Islet precursor cell (in vitro differentiated cells): ENCODE measurements at regions not wholly inside any gene's neighbourhood (a gene's known extent, or its start where the extent isn't known, plus 50 kb on each side); places are given as distances from the start of the nearest gene placed in this dataset.
"Not testable (repeated sequence)": the region's sequence is repeated elsewhere in the genome, so short reads cannot be mapped to it uniquely, and the experiment has no call there.

Source experiments
- DNase-seq: peaks from one replicate; pipeline ENCODE4 v3.0.0-alpha.2; 2018

DNA sequence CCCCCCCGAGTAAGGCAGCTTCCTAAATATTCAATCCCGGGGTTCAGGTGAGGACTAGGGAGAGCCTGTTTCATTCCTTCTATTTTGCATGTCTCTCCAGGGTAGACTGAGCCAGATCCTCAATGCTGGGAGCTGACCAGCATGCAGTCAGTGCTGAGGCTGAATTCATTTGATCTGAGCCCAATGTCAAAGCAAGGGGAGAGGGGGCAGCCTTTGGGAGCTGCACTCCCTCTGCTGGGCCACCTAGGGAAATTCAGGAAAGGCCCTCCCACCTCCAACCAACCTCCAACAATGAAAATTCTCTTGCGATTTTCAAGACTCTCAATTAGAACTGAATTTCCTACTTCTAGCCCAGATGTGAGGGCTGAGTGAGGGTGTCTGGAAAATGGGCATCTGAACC, 371.2 kb downstream of the NPHP4 start:
- peak; percentile 80 for DNase-seq

DNA sequence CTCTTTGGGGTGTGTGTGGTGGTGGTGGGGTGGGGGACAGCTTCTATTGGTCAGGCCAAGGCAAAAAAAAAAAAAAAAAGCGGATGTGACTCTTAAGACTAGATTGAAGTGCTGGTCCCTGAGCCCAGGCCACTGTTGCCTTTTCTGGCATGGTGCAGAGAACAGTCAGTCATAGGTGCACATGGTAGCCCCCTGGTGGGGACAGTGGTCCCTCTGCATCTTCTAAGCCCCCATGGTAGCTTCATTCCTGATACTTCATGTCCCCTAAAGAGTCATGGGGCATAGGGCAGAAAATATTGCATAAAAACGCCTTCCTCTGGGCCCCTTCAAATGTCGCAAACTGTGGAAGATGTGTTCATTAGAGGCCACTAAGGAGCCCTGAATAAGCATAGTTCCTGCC, 371.8 kb downstream of the NPHP4 start:
- no peak for DNase-seq

DNA sequence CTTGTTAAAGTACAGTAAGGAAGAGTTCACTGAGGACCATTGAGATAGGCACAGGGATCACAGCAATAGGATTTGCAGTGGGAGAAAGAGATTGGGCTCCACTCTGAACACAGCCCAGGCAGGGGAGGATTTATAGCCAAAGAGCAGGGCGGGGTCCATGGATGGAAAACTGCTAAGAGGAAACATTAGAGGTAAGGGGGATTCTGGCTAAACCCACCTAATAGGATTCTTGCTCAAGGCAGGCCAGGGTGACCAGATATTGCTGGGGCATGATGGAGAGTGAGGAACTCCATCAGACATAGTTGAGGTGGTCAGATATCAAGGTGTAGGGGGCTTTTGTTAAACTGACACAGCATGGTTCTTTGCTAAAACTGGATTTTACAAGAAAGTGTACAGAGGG, 372.8 kb downstream of the NPHP4 start:
- no peak for DNase-seq

DNA sequence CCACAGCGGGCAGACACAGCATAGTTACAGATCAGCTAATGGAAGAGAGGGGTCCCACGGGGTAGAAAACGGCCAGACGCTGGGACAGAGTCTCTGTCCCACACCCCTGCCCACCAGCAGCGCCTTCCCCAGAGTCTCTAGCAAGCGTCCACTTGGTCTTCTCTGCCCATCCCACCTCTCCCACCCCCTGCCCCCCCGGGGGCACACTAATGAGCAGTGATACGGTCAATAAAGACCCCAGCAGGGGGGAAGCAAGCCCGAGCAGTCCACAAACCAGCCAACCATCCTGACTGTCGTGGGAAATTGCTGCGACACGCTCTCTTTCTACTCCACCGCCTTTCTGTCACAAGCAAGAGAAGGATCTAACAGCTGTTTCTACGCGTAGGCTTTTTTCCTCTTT, 374.7 kb downstream of the NPHP4 start:
- DNase-seq: no peak

DNA sequence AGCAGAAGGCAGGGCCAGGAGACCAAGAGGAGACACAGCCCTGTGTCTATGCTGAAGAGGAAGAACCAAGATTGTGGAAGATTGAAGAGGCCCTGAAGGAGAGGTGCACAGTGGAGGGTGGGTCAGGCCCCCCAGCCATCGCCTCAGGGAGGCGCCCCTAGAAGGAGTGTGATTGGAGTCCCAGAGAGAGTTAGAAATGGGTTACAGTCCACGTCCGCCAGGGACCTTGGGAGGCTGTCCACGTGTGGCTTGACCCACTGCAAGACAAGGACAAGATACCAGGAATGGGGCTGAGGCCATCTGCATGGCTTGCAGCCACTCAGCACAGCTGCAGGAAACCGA, 375.1 kb downstream of the NPHP4 start:
- no peak for DNase-seq

DNA sequence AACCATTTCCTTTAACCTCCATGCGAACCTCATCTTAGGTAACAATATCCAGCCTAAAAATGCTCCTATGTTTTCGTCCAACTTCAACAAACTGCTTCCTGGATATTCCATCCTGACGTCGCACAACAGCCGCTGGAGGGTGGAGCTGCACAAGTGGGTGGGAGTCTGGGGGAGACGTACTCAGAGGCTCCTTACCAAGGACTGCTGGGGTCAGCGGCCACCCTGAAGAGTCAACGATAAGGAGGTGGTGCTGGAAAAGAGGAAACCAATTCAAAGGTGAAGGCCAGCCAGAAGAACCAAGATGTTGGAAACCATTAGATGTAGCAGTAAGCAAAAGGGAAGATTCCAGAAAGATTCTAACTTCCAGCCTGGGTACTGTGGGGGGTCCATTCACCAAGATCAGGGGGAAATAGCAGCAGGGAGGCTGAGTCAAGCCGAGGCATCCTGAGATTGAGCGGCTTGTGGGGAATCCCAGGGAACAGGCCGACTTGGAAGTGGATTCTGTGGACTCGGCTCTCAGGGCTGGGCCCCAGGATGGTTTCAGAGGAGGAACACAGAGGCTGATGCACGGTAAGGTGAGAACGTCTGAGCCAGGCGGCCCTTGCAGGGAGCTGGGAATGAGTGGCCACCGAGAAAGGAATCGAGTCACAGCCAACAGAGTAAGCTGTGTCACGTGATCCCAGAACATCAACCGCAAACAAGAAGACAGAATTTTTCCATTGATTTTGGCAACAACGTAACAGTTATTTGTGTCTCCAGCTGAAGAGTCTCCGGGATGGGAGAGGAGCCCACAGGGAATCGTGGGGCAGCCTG, 375.7 kb downstream of the NPHP4 start:
- no peak for DNase-seq

DNA sequence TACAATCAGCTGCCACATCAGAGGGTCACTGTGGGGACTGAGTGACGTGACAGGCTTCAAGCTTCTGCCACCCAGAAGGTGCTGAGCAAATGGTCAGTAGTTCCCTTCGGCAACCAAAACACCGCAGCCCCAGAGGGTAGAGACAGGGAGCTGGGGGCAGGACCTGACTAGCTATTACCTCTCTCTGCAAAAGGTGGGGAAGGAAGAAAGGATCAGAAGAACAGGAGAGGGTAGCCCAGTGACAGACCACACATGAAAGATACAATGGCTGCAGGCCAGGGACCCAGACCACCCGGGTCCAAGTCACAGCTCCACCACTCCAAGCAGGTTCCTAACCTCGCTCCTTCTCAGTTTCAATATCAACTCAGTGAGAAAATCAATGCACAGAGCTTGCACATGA, 377.1 kb downstream of the NPHP4 start:
- no peak for DNase-seq

DNA sequence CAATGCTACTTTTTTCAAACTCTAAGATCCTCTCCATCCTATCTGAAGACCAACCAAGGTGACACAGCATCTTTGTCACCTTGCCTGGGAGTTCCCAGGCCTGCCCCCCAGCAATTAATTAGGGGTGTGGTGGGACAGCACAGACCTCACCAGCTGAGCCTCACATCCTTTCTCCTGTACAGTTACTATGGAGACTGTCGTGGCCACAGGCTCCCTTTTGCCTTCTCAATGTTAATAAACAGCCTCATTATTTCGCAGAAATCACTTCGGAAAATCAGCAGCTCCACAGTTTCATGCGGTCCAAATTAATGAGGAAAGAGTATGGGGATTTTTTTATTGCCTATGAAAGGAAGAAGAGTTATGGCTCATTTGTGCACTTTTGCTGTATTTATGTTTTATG, 378.3 kb downstream of the NPHP4 start:
- DNase-seq: no peak

DNA sequence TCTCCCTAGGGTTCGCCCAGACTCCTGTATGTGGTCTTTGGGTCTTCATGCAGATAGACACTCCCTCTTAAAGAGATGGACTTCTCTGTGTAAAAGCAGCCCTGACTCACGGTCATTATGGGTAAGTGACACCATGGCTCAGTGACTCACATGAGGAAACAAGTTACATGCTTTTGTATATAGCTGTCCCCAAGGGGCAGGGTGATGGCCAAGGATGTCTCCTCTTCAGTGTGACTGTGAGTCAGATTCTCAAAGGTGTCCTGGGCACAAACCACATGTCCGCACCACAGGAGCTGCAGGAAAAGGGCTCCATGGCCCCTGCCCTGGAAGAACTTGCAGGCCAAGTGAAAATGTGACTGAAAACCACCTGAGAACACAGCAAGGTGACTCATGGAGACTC, 380.4 kb downstream of the NPHP4 start:
- DNase-seq: peak; percentile 61

DNA sequence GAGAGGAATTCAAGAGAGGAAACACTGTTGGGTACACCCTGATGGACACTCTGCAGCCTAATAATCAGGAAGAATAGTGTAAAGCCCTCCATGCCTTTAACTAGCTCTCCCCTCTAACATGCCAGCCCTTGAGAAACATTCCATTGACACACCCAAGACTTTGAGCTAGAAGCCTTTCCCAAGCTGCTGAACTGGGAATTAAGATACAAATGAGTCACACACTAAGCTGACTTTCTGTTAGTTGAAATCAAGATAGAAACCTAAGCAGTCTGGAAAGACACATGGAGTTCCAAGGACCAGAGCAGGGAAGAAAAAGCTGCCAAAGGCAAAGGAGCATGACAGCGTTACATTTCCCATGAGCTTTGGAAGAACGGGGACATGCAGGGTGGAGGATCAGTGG, 380.8 kb downstream of the NPHP4 start:
- DNase-seq: no peak

DNA sequence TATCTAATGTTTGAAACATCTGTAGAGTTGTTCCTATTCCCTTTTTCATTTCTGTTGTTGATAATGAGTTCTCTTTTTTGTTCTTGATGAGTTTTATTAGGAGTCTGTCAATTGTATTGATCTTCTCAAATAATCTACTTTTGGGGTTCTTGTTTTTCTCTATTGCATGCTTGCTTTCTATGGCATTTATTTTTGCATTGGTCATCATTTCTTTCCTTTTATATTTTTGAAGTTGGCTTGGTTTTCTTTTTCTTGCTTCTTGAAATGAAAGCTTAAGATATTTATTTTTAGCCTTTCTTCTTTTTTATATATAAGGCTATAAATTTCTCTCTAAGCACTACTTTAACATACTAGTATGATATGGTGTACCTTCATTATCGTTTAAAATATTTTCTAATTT, 381.8 kb downstream of the NPHP4 start:
- no peak for DNase-seq

DNA sequence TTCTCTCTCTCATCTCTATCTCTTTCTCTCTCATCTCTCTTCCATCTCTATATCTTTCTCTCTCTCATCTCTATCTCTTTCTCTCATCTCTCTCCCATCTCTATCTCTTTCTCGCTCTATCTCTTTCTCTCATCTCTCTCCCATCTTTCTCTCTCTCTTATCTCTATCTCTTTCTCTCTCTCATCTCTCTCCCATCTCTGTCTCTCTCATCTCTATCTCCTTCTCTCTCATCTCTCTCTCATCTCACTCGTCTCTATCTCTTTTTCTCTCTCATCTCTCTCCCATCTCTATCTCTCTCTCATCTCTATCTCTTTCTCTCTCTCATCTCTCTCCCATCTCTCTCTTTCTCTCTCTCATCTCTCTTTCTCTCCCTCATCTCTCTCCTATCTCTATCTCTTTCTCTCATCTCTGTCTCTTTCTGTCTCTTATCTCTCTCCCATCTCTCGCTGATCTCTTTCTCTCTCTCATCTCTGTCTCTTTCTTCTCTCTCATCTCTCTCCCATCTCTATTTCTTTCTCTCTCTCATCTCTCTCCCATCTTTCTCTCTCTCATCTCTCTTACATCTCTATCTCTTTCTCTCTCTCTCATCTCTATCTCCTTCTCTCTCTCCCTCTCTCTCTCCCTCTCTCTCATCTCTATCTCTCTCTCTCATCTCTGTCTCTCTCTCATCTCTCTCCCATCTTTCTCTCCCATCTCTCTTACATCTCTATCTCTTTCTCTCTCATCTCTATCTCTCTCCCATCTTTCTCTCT, 388.7 kb downstream of the NPHP4 start:
- no peak for DNase-seq

DNA sequence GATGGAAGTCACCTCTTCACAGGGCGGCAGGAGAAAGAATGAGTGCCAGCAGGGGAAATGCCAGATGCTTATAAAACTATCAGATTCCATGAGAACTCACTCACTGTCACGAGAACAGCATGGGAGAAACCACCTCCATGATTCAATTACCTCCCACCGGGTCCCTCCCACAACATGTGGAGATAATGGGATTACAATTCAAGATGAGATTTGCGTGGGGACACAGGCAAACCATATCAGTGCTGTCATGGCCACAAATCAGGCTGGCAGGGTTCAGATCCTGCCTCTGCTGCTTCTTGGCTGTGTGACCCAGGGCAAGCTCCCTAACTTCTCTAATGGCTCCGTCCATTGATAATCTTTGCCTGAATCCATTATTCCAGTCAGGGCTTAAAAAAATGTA, 389.5 kb downstream of the NPHP4 start:
- DNase-seq: not testable (repeated sequence)

DNA sequence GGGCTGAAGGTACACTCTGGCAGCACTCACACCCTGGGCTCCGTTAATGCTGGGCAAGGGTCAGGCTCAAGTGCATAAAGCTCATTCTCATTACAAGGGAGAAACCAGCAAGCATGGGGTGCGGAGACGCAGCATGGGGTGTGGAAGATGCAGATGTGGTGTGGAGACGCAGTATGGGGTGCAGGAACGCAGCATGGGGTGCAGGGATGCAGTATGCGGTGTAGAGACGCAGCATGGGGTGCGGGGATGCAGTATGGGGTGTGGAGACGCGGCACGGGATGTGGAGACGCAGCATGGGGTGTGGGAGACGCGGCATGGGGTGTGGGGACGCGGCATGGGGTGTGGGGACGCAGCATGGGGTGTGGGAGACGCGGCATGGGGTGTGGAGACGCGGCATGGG, 390.7 kb downstream of the NPHP4 start:
- DNase-seq: no peak

DNA sequence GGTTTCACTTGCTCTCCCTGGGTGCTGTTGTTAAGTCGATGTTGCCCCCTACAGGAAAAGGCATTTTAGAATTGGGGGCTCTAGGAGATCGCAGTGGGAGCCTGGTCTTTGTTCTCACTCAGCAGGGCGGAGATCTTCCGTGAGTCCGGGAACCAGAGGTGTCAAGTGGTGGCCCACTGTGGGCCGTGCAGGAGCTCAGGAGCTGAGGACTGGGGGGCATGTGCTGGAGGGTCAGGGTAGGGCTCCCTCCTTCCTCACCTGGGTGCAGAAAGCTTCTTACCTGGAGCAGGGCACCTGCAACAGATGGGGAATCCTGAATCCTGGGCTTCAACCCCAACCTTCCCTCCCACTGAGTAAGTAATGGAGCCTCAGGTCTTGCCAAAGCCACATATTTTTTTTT, 392.7 kb downstream of the NPHP4 start:
- no peak for DNase-seq

DNA sequence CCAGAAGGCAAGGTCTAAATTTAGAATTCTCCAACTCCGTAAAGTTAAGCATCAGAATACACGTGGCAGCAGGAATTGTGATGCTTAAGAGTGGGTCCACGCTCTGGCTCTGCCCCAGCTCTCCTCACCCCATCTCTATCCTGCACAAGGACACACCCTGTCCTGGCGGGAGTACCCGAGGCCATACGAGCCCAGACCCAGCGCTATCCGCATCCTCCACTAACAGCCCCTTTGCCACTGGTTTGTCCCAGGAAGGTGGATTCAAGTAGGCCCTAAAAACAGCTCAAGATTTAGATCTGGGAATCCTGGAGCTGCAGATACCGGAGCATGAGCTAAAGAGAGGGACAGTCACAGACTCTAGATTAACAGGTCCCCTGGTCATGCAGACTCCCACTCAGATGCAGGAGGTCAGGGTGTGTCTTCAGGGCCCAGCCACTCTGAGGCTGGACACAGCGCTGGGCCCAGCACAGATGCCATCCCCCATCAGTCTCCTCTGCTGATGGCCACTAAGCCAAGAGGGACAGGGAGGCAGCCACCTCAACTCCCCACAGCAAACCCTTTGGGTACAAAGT, 393.3 kb downstream of the NPHP4 start:
- DNase-seq: no peak

DNA sequence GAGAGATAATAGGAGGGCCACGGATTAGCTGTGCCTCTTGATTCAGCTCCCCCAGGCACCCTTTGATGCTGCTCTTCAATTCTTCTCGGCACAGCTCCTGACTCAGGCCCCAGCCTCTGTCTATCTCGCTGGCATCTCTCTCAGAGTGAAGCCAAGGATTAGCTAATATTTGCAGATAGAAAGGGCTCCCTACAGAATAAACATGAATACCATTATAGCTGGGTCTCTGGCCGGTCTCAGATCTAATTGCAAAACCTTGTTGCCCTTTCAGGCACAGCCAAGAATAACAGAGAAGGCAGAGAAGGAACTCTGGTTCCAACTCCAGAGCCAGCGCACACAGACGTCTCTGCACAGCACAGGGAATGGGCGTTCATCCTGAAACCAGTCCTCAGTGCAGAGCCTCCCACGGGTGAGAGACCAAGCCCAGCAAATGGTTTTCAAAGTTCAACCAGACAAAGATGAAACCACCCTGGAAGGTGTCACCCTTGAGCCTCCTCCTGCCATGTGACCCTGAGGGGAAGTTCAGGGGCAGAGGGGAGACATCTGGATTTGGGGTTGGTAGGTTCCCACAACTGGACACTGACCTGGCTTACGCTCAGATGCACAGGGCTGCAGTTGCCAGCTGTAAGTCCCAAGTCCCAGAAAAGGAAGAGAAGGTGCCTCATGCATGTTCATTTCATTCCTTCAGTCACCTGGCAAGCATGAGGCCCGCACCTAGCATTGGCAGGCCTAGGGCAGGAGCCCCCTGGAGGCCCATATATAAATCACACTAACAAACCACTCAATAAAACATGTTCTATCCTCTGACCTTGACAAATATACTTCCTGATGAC, 394.0 kb downstream of the NPHP4 start:
- DNase-seq: no peak

DNA sequence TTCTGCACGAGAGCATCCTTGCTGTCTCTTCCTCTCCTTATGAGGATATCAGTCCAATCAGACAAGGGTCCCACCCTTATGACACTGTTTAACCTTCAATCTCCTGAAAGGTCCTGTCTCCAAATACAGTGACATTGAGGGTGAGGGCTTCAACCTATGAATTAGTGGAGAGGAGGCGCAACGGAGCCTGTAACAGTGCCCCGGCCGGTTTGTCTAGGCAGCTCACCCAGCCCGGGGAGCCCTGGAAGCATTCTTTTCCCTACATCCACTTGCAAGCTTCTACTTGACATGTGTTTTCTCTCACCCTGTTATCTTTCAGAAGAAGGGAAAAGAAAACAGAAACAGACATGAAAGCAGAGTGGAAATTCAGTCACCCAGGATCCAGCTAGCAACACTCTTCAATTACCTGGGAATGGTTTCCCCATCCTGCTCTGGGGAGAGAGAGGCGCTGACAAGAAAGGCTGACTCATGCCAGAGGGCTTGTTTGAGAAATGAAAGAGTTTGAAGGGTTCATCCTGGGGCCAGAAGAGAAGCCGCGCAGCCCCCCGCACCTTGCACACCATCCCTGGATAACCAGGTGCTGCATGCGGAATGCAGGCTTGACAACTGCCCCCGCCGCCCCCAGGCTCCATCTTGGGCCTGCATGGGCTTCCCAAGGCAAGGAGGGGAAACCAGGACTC, 394.9 kb downstream of the NPHP4 start:
- peak; percentile 73 for DNase-seq

DNA sequence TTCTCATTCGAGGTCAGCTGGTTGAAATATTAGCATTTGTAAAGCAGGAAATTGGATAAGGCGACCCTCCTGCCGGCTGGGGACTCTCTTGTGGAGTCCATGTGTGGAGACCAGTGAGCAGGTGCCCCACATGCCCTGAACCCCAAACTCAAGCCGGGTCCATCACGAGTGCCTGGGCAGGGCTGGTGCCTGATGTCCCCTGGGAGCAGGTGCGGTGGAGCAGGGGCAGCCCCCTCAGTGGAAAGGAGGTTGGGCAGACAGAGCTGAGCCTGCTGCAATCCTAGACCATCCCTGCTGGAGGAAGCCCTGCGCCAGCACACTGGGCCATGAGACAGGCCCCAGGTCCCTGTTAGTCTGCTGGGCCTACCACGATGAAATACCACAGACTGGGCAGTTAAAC, 395.6 kb downstream of the NPHP4 start:
- DNase-seq: no peak

DNA sequence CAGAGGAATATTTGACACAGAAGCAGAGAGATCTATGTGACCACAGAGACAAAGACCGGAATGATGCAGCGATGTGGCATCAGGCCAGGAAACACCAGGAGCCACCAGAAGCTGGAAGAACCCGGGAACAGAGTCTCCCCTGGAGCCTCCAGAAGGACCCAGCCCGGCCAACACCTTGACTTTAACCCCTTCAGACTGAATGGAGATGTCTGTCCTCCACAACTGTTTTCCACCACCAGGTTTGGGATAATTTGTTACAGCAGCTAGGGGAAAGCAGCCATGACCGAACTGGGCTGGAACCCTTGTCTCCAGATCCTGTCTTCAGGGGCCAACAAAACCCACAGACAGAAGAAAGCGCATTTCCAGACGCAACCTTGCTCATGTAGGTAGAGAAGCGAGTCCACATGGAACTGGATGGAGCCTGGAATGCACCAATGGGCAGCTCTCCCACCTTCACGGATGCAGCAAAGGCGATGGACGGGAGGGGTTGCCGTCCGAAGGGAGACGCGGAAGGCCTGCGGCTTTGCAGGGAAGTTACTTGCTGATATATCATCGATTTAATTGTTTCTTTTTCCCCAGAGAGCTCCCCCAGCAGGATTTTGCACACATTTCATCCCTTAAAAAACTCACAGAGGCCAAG, 396.6 kb downstream of the NPHP4 start:
- no peak for DNase-seq

DNA sequence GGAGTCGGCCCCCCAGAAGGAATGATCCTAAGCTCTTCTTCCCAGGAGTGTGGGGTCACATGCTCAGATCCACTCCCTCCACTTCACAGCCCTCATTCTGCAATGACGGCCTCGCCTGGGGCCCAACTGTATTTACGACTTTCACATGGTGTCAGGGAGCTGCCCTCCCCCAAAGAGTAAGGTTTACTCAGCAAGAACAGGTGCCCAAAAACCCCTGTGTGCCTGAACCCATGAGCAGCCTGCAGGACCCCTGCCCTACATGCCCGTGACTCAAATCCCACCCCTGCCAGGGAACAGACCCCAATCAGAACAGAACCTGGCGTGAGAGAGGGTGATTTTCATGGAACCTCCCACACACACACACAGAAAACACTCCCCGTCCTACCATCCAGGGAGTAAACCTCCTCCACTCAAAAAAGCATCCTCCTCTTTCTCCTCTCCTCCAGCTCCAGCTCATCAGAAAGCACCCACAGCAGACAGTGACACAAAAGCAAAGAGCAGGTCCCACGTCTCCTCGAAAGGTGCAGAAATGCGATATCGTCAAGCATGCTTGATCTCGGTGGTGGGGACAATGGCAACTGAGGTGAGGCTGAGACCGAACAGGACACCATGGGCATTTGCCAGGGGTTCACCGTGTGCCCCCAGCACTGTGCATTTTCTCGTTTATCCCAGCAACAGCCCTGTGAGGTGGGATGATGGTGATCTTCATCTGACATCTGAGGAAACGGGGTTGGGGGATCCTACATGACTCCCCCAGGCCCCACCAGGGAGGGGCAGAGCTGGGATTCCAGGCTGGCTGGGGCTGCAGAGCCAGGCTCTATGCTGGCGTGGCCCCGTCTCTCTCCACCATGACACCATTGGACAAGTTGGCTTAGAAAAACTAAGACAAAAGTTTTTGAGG, 397.9 kb downstream of the NPHP4 start:
- DNase-seq: no peak
